GM19463 (cell line): ENCODE measurements at regions not wholly inside any gene's neighbourhood (a gene's known extent, or its start where the extent isn't known, plus 50 kb on each side); places are given as distances from the start of the nearest gene placed in this dataset.

Experiments
- ATAC-seq: cut with Tn5 transposase; IDR thresholded peaks from one replicate; pipeline ENCODE4 v1.9.1; 2021; ENCODE audit warnings: mild to moderate bottlenecking, moderate library complexity; ENCODE audit not compliant: unreplicated experiment

GRCh38 chr7:46652317-46652716 is 731.2 kb upstream of the IGFBP3 start:
- peak; percentile 23 for ATAC-seq

GRCh38 chr7:46651561-46652088 is 730.6 kb upstream of the IGFBP3 start:
- peak; percentile 51 for ATAC-seq

- no peak for ATAC-seq
These were observed 730.0 kb upstream of the IGFBP3 start for GRCh38 chr7:46651070-46651469.

- no peak for ATAC-seq
These were observed 728.8 kb upstream of the IGFBP3 start for GRCh38 chr7:46649876-46650275.

- ATAC-seq, result no peak
These were observed 717.0 kb upstream of the IGFBP3 start for GRCh38 chr7:46637793-46638735.

GRCh38 chr7:46636022-46636421 is 715.0 kb upstream of the IGFBP3 start:
- no peak for ATAC-seq

- ATAC-seq, result no peak
These were observed 712.7 kb upstream of the IGFBP3 start for GRCh38 chr7:46633630-46634240.

GRCh38 chr7:46633200-46633599 is 712.1 kb upstream of the IGFBP3 start:
- ATAC-seq, result no peak

GRCh38 chr7:46630031-46630430 is 709.0 kb upstream of the IGFBP3 start:
- ATAC-seq, result no peak

GRCh38 chr7:46628389-46628788 is 707.3 kb upstream of the IGFBP3 start:
- no peak for ATAC-seq

GRCh38 chr7:46626691-46627310 is 705.7 kb upstream of the IGFBP3 start:
- ATAC-seq, result no peak

- ATAC-seq, result no peak
These were observed 705.2 kb upstream of the IGFBP3 start for GRCh38 chr7:46626261-46626660.

- ATAC-seq, result no peak
These were observed 704.0 kb upstream of the IGFBP3 start for GRCh38 chr7:46625032-46625431.

GRCh38 chr7:46622251-46622650 is 701.2 kb upstream of the IGFBP3 start:
- ATAC-seq, result no peak

GRCh38 chr7:46619723-46620310 is 698.7 kb upstream of the IGFBP3 start:
- ATAC-seq, result no peak

- ATAC-seq, result no peak
These were observed 695.6 kb upstream of the IGFBP3 start for GRCh38 chr7:46616636-46617035.

GRCh38 chr7:46613551-46613950 is 692.5 kb upstream of the IGFBP3 start:
- no peak for ATAC-seq

GRCh38 chr7:46613116-46613515 is 692.0 kb upstream of the IGFBP3 start:
- no peak for ATAC-seq

- ATAC-seq, result no peak
These were observed 690.4 kb upstream of the IGFBP3 start for GRCh38 chr7:46611508-46611907.

GRCh38 chr7:46610746-46611145 is 689.7 kb upstream of the IGFBP3 start:
- ATAC-seq, result no peak

GRCh38 chr7:46607176-46607575 is 686.1 kb upstream of the IGFBP3 start:
- ATAC-seq, result no peak
